ENCODE measurements at regions not wholly inside any gene's neighbourhood (a gene's known extent, or its start where the extent isn't known, plus 50 kb on each side); places are given as distances from the start of the nearest gene placed in this dataset.

- TF ChIP-seq ATF2 (IDR thresholded peaks at IDR 0.05; ENCODE audit: low read length) (no peak), NRF1 (IDR thresholded peaks at IDR 0.05; ENCODE audit: low read depth, low read length) (no peak), SP1 (IDR thresholded peaks at IDR 0.05; ENCODE audit: low read depth, low read length) (no peak), CBX8 (IDR thresholded peaks at IDR 0.05; ENCODE audit: borderline replicate concordance, low read depth, low read length) (no peak)
Observed at GRCh38 chr15:95658799-95659198, 671.7 kb upstream of the NR2F2 start (continued).

All from H1 (cell line).